Neuron (in vitro differentiated cells): ENCODE measurements at regions not wholly inside any gene's neighbourhood (a gene's known extent, or its start where the extent isn't known, plus 50 kb on each side); places are given as distances from the start of the nearest gene placed in this dataset.

Experiments
- H2AFZ ChIP-seq: one replicate; pipeline ENCODE4 v1.6.1; 2013; ENCODE audit warnings: low read depth, mild to moderate bottlenecking, inconsistent platforms, low read length, moderate library complexity
- H3K27me3 ChIP-seq: one replicate; pipeline ENCODE4 v1.6.1; 2013; ENCODE audit warnings: low read length; ENCODE audit not compliant: insufficient read depth
- H3K36me3 ChIP-seq: one replicate; pipeline ENCODE4 v1.6.1; 2013; ENCODE audit warnings: low read length; ENCODE audit not compliant: insufficient read depth
- H3K4me1 ChIP-seq: one replicate; pipeline ENCODE4 v1.6.1; 2013; ENCODE audit warnings: low read length; ENCODE audit not compliant: insufficient read depth
- H3K4me3 ChIP-seq: 2 replicates; pipeline ENCODE4 v1.5.1; 2013; ENCODE audit warnings: mild to moderate bottlenecking, low read length, moderate library complexity
- H3K9me3 ChIP-seq: one replicate; pipeline ENCODE4 v1.6.1; 2013; ENCODE audit warnings: low read length

- peaks cover 1% of the 10 kb centered on the region for H3K27me3 ChIP-seq
- no peak overlapping the region for H3K4me3 ChIP-seq
- no peak overlapping the region for H2AFZ ChIP-seq
- no peaks in the 10 kb centered on the region for H3K9me3 ChIP-seq
- no peaks in the 10 kb centered on the region for H3K4me1 ChIP-seq
- H3K36me3 ChIP-seq: no peaks in the 10 kb centered on the region
Observed at GRCh38 chr21:25383545-25383944, 223.7 kb downstream of the MRPL39 start.

GRCh38 chr21:25381936-25382452 is 225.3 kb downstream of the MRPL39 start:
- no peaks in the 10 kb centered on the region for H3K36me3 ChIP-seq
- H3K9me3 ChIP-seq: no peaks in the 10 kb centered on the region
- H3K4me1 ChIP-seq: no peaks in the 10 kb centered on the region
- H3K27me3 ChIP-seq: no peaks in the 10 kb centered on the region
- H3K4me3 ChIP-seq: no peak overlapping the region
- no peak overlapping the region for H2AFZ ChIP-seq

GRCh38 chr21:25375675-25376074 is 231.6 kb downstream of the MRPL39 start:
- Histone ChIP-seq H2AFZ (no peak overlapping the region), H3K4me3 (no peak overlapping the region), H3K27me3 (no peaks in the 10 kb centered on the region), H3K4me1 (no peaks in the 10 kb centered on the region), H3K9me3 (no peaks in the 10 kb centered on the region), H3K36me3 (no peaks in the 10 kb centered on the region)

GRCh38 chr21:25373126-25374082 is 233.9 kb downstream of the MRPL39 start:
- H3K9me3 ChIP-seq: no peaks in the 10 kb centered on the region
- H2AFZ ChIP-seq: no peak overlapping the region
- H3K36me3 ChIP-seq: no peaks in the 10 kb centered on the region
- no peaks in the 10 kb centered on the region for H3K27me3 ChIP-seq
- no peak overlapping the region for H3K4me3 ChIP-seq
- H3K4me1 ChIP-seq: no peaks in the 10 kb centered on the region

GRCh38 chr21:25371841-25372425 is 235.3 kb downstream of the MRPL39 start:
- Histone ChIP-seq H3K4me3 (no peak overlapping the region), H2AFZ (no peak overlapping the region), H3K4me1 (no peaks in the 10 kb centered on the region), H3K36me3 (no peaks in the 10 kb centered on the region), H3K9me3 (no peaks in the 10 kb centered on the region), H3K27me3 (no peaks in the 10 kb centered on the region)

GRCh38 chr21:25370311-25370744 is 237.0 kb downstream of the MRPL39 start:
- H3K4me3 ChIP-seq: no peak overlapping the region
- no peak overlapping the region for H2AFZ ChIP-seq
- no peaks in the 10 kb centered on the region for H3K27me3 ChIP-seq

GRCh38 chr21:25369524-25370300 is 237.6 kb downstream of the MRPL39 start:
- Histone ChIP-seq H3K4me1 (no peaks in the 10 kb centered on the region), H3K9me3 (no peaks in the 10 kb centered on the region), H3K4me3 (no peak overlapping the region)

More at GRCh38 chr21:25370311-25370744, 237.0 kb downstream of the MRPL39 start:
- H3K4me1 ChIP-seq: no peaks in the 10 kb centered on the region
- H3K36me3 ChIP-seq: no peaks in the 10 kb centered on the region
- H3K9me3 ChIP-seq: no peaks in the 10 kb centered on the region

GRCh38 chr21:25368531-25368930 is 238.8 kb downstream of the MRPL39 start:
- no peak overlapping the region for H2AFZ ChIP-seq
- H3K9me3 ChIP-seq: no peaks in the 10 kb centered on the region
- H3K36me3 ChIP-seq: no peaks in the 10 kb centered on the region
- H3K27me3 ChIP-seq: no peaks in the 10 kb centered on the region
- H3K4me1 ChIP-seq: no peaks in the 10 kb centered on the region
- H3K4me3 ChIP-seq: no peak overlapping the region

More at GRCh38 chr21:25369524-25370300, 237.6 kb downstream of the MRPL39 start:
- Histone ChIP-seq H3K36me3 (no peaks in the 10 kb centered on the region), H2AFZ (no peak overlapping the region), H3K27me3 (no peaks in the 10 kb centered on the region)

GRCh38 chr21:25366116-25366515 is 241.2 kb downstream of the MRPL39 start:
- Histone ChIP-seq H2AFZ (no peak overlapping the region), H3K27me3 (no peaks in the 10 kb centered on the region), H3K9me3 (no peaks in the 10 kb centered on the region), H3K36me3 (no peaks in the 10 kb centered on the region), H3K4me3 (no peak overlapping the region), H3K4me1 (no peaks in the 10 kb centered on the region)

GRCh38 chr21:25362375-25363267 is 244.7 kb downstream of the MRPL39 start:
- Histone ChIP-seq H3K4me1 (no peaks in the 10 kb centered on the region), H3K27me3 (no peaks in the 10 kb centered on the region), H3K36me3 (no peaks in the 10 kb centered on the region), H3K9me3 (no peaks in the 10 kb centered on the region), H3K4me3 (no peak overlapping the region), H2AFZ (no peak overlapping the region)

- Histone ChIP-seq H3K4me1 (no peaks in the 10 kb centered on the region), H3K27me3 (no peaks in the 10 kb centered on the region), H3K4me3 (no peak overlapping the region), H2AFZ (no peak overlapping the region), H3K9me3 (no peaks in the 10 kb centered on the region), H3K36me3 (no peaks in the 10 kb centered on the region)
Observed at GRCh38 chr21:25361765-25362164, 245.5 kb downstream of the MRPL39 start.

- Histone ChIP-seq H2AFZ (no peak overlapping the region), H3K4me3 (no peak overlapping the region), H3K27me3 (no peaks in the 10 kb centered on the region), H3K36me3 (no peaks in the 10 kb centered on the region), H3K4me1 (no peaks in the 10 kb centered on the region), H3K9me3 (no peaks in the 10 kb centered on the region)
Observed at GRCh38 chr21:25361097-25361496, 246.2 kb downstream of the MRPL39 start.
